ENCODE measurements at regions not wholly inside any gene's neighbourhood (a gene's known extent, or its start where the extent isn't known, plus 50 kb on each side); places are given as distances from the start of the nearest gene placed in this dataset.

GRCh38 chr3:40701016-40701588 lies 176.3 kb downstream of the ZNF621 start (continued):
- TF ChIP-seq NRF1 (IDR thresholded peaks at IDR 0.05; ENCODE audit: low read depth, low read length) (no peak), POLR2AphosphoS5 (IDR thresholded peaks at IDR 0.05; ENCODE audit: low read depth, low read length) (no peak), GTF2F1 (IDR thresholded peaks at IDR 0.05; ENCODE audit: borderline replicate concordance, low read depth, low read length) (no peak), SAP30 (IDR thresholded peaks at IDR 0.05; ENCODE audit: insufficient read depth, insufficient replicate concordance, low read length) (no peak), ATF3 (IDR thresholded peaks at IDR 0.05; ENCODE audit: insufficient read depth, low read depth, low read length) (no peak), ASH2L (IDR thresholded peaks at IDR 0.05; ENCODE audit: low read length) (no peak)
